ENCODE measurements at regions not wholly inside any gene's neighbourhood (a gene's known extent, or its start where the extent isn't known, plus 50 kb on each side); places are given as distances from the start of the nearest gene placed in this dataset.

- CTCF ChIA-PET, result no interaction called here
- H3K36me3 Mint-ChIP-seq, result no peaks in the 10 kb centered on the region
- H3K27ac ChIP-seq (ENCODE audit: low read length), result no peak overlapping the region
- no peaks in the 10 kb centered on the region for H3K36me3 ChIP-seq (ENCODE audit: control insufficient read depth in 2 of 2, extremely low read depth in 1 of 2, insufficient read depth in 1 of 2, low read length in 1 of 2)
- no peak overlapping the region for H3K27ac Mint-ChIP-seq
- no peaks in the 10 kb centered on the region for H3K27me3 Mint-ChIP-seq
- no peak overlapping the region for H3K4me3 Mint-ChIP-seq
- no peaks in the 10 kb centered on the region for H3K4me1 ChIP-seq (ENCODE audit: control insufficient read depth in 1 of 2, extremely low read depth in 1 of 2, insufficient read depth in 2 of 2, low read length in 2 of 2)
- DNase-seq (no peak), ATAC-seq (replicated peaks in 1 of 4) (no peak)
- H3K9me3 ChIP-seq, result no peaks in the 10 kb centered on the region
- WGBS (ENCODE audit: insufficient coverage), result no CpG with 5 or more reads among the region's 2 CpGs
- no peaks in the 10 kb centered on the region for H3K27me3 ChIP-seq (replicated peaks in 1 of 2; ENCODE audit: control insufficient read depth in 2 of 2, extremely low read depth in 1 of 2, insufficient read depth in 2 of 2, low read length in 1 of 2)
- POLR2A ChIA-PET, result no interaction called here
- peaks cover 1 to 6% (median 5%) of the 10 kb centered on the region in 3 donors for H3K9me3 Mint-ChIP-seq
- H3K4me1 Mint-ChIP-seq, result no peaks in the 10 kb centered on the region
- no peak overlapping the region for H3K4me3 ChIP-seq (ENCODE audit: control insufficient read depth in 1 of 2, extremely low read depth in 1 of 2, low read length in 1 of 2)
Measured at GRCh38 chr13:85228692-85229091, 570.5 kb downstream of the SLITRK6 start.

- ChIA-PET CTCF (no interaction called here), POLR2A (interaction anchor here in 1 of 2 donors (0.7 kb wide), 1 partner anchor 12 kb away, joined by 5 read pairs; no protein-coding TSS in a partner anchor)
- ATAC-seq (replicated peaks in 1 of 4) (no peak), DNase-seq (no peak)
- H3K4me1 ChIP-seq (ENCODE audit: control insufficient read depth in 1 of 2, extremely low read depth in 1 of 2, insufficient read depth in 2 of 2, low read length in 2 of 2), result no peaks in the 10 kb centered on the region
- H3K27me3 ChIP-seq (replicated peaks in 1 of 2; ENCODE audit: control insufficient read depth in 2 of 2, extremely low read depth in 1 of 2, insufficient read depth in 2 of 2, low read length in 1 of 2), result no peaks in the 10 kb centered on the region
- Mint-ChIP-seq H3K27ac (no peak overlapping the region), H3K9me3 (peaks cover 9 to 19% (median 10%) of the 10 kb centered on the region in 3 donors), H3K36me3 (no peaks in the 10 kb centered on the region), H3K27me3 (no peaks in the 10 kb centered on the region), H3K4me3 (no peak overlapping the region), H3K4me1 (no peaks in the 10 kb centered on the region)
- no CpG with 5 or more reads among the region's 4 CpGs for WGBS (ENCODE audit: insufficient coverage)
- no peak overlapping the region for H3K27ac ChIP-seq (ENCODE audit: low read length)
- no peak overlapping the region for H3K4me3 ChIP-seq (ENCODE audit: control insufficient read depth in 1 of 2, extremely low read depth in 1 of 2, low read length in 1 of 2)
- no peaks in the 10 kb centered on the region for H3K9me3 ChIP-seq
- H3K36me3 ChIP-seq (ENCODE audit: control insufficient read depth in 2 of 2, extremely low read depth in 1 of 2, insufficient read depth in 1 of 2, low read length in 1 of 2), result no peaks in the 10 kb centered on the region
Measured at GRCh38 chr13:85223883-85224656, 575.1 kb downstream of the SLITRK6 start.

DNA sequence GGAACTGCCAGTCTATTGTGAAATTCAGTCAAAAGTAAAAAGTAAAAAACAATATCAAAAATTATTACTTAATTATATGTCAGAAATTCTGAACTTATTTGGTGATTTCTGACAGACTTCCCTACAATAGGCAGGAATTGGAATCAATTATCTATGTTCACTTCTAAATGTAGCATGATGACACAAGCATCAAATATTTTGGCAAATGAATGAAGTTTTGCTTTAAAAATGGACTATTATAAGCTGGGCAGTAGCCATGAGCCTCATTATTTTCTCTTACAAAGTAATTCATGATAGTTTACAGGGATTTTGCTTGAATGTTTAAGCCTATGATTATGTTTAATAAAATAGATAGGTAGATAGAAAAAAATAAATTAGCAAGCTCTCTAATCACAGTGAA lies 582.6 kb downstream of the SLITRK6 start:
- Mint-ChIP-seq H3K27ac (no peak overlapping the region), H3K36me3 (no peaks in the 10 kb centered on the region), H3K27me3 (no peaks in the 10 kb centered on the region), H3K9me3 (peaks cover 10 to 18% (median 12%) of the 10 kb centered on the region in 3 donors), H3K4me1 (no peaks in the 10 kb centered on the region), H3K4me3 (no peak overlapping the region)
- Histone ChIP-seq H3K27me3 (replicated peaks in 1 of 2; ENCODE audit: control insufficient read depth in 2 of 2, extremely low read depth in 1 of 2, insufficient read depth in 2 of 2, low read length in 1 of 2) (no peaks in the 10 kb centered on the region), H3K4me3 (ENCODE audit: control insufficient read depth in 1 of 2, extremely low read depth in 1 of 2, low read length in 1 of 2) (no peak overlapping the region), H3K27ac (ENCODE audit: low read length) (no peak overlapping the region), H3K4me1 (ENCODE audit: control insufficient read depth in 1 of 2, extremely low read depth in 1 of 2, insufficient read depth in 2 of 2, low read length in 2 of 2) (no peaks in the 10 kb centered on the region), H3K9me3 (no peaks in the 10 kb centered on the region), H3K36me3 (ENCODE audit: control insufficient read depth in 2 of 2, extremely low read depth in 1 of 2, insufficient read depth in 1 of 2, low read length in 1 of 2) (no peaks in the 10 kb centered on the region)
- ATAC-seq (replicated peaks in 1 of 4) (no peak), DNase-seq (no peak)
- ChIA-PET POLR2A (no interaction called here), CTCF (no interaction called here)

DNA sequence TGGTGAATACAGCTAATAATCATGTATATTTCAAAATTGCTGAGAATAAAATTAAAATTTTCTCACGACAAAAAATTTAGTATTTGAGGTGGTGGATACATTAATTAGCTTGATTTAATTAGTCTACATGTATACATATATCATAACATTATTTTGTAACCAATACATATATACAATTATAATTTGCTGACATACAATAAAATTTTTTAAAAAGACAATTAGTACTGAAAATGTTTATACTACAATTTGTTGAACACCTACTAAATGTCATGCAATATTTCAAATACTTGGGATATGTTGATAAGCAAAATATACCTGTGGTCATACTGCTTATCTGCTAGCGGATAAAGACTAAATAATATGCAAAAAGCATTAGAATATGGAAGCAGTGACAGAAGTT lies 586.5 kb downstream of the SLITRK6 start:
- H3K9me3 ChIP-seq, result no peaks in the 10 kb centered on the region
- no peak overlapping the region for H3K27ac ChIP-seq (ENCODE audit: low read length)
- H3K27ac Mint-ChIP-seq, result no peak overlapping the region
- H3K4me1 ChIP-seq (ENCODE audit: control insufficient read depth in 1 of 2, extremely low read depth in 1 of 2, insufficient read depth in 2 of 2, low read length in 2 of 2), result no peaks in the 10 kb centered on the region
- H3K4me3 ChIP-seq (ENCODE audit: control insufficient read depth in 1 of 2, extremely low read depth in 1 of 2, low read length in 1 of 2), result no peak overlapping the region
- H3K36me3 ChIP-seq (ENCODE audit: control insufficient read depth in 2 of 2, extremely low read depth in 1 of 2, insufficient read depth in 1 of 2, low read length in 1 of 2), result no peaks in the 10 kb centered on the region
- no peak overlapping the region for H3K4me3 Mint-ChIP-seq
- no peaks in the 10 kb centered on the region for H3K36me3 Mint-ChIP-seq
- H3K27me3 Mint-ChIP-seq, result no peaks in the 10 kb centered on the region
- no CpG with 5 or more reads among the region's 2 CpGs for WGBS (ENCODE audit: insufficient coverage)
- ChIA-PET CTCF (no interaction called here), POLR2A (interaction anchor here in 1 of 2 donors (0.5 kb wide), 1 partner anchor 12 kb away, joined by 5 read pairs; no protein-coding TSS in a partner anchor)
- H3K4me1 Mint-ChIP-seq, result no peaks in the 10 kb centered on the region
- ATAC-seq (replicated peaks in 1 of 4) (no peak), DNase-seq (no peak)
- H3K27me3 ChIP-seq (replicated peaks in 1 of 2; ENCODE audit: control insufficient read depth in 2 of 2, extremely low read depth in 1 of 2, insufficient read depth in 2 of 2, low read length in 1 of 2), result no peaks in the 10 kb centered on the region
- peaks cover 8 to 13% (median 13%) of the 10 kb centered on the region in 3 donors for H3K9me3 Mint-ChIP-seq

DNA sequence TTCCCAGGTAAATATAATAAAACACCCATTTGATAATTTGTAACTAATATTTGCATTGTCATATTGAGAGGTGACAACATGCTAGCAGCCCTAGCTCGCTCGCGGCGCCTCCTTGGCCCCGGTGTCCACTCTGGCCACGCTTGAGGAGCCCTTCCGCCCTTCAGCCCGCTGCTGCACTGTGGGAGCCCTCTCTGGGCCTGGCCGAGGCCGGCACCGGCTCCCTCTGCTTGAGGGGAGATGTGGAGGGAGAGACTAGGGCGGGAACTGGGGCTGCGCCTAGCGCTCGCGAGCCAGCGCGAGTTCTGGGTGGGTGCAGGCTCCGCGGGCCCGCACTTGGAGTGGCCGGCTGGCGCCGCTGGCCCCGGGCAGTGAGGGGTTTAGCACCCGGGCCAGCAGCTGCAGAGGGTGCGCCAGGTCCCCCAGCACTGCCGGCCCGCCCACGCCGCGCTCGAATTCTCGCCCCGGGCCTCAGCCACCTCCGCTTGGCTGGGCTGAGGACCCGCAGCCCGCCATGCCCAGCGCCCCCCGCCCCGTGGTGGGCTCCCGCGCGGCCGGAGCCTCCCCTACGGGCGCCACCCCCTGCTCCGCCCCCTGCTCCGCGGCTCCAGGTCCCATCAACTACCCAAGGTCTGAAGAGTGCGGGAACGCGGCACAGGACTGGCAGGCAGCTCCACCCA lies 594.4 kb downstream of the SLITRK6 start:
- Histone ChIP-seq H3K9me3 (no peaks in the 10 kb centered on the region), H3K36me3 (ENCODE audit: control insufficient read depth in 2 of 2, extremely low read depth in 1 of 2, insufficient read depth in 1 of 2, low read length in 1 of 2) (no peaks in the 10 kb centered on the region), H3K4me3 (ENCODE audit: control insufficient read depth in 1 of 2, extremely low read depth in 1 of 2, low read length in 1 of 2) (no peak overlapping the region), H3K27me3 (replicated peaks in 1 of 2; ENCODE audit: control insufficient read depth in 2 of 2, extremely low read depth in 1 of 2, insufficient read depth in 2 of 2, low read length in 1 of 2) (no peaks in the 10 kb centered on the region), H3K27ac (ENCODE audit: low read length) (no peak overlapping the region), H3K4me1 (ENCODE audit: control insufficient read depth in 1 of 2, extremely low read depth in 1 of 2, insufficient read depth in 2 of 2, low read length in 2 of 2) (no peaks in the 10 kb centered on the region)
- Mint-ChIP-seq H3K27ac (no peak overlapping the region), H3K4me3 (no peak overlapping the region), H3K9me3 (peaks cover 0 to 28% (median 23%) of the 10 kb centered on the region in 3 donors), H3K4me1 (no peaks in the 10 kb centered on the region), H3K36me3 (no peaks in the 10 kb centered on the region), H3K27me3 (no peaks in the 10 kb centered on the region)
- DNase-seq (no peak), ATAC-seq (replicated peaks in 1 of 4) (no peak)
- WGBS (ENCODE audit: insufficient coverage), result 92% methylated on average over 41 of the region's 53 CpGs
- CTCF ChIA-PET, result no interaction called here
- POLR2A ChIA-PET, result no interaction called here

DNA sequence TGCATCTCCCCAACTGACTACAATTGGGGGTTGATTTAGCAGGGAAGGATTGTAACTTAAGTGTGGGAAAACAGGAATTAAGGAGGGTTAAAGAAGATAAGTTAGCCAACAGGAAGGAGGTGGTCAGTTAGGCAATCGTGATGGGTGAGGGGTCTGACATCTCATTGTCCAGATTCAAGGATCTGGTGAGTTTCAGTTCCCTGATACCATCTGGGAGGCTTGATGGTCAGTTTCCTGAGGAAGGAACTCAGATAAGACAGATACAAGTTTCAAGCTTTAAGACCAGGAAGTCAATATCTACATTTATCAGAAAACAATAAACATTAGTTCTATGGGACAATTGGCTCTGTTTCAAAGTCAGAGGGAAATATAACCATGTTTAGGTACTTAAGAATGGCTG lies 601.8 kb downstream of the SLITRK6 start:
- no peaks in the 10 kb centered on the region for H3K27me3 Mint-ChIP-seq
- H3K27ac Mint-ChIP-seq, result no peak overlapping the region
- no peaks in the 10 kb centered on the region for H3K36me3 Mint-ChIP-seq
- Histone ChIP-seq H3K27ac (ENCODE audit: low read length) (no peak overlapping the region), H3K4me3 (ENCODE audit: control insufficient read depth in 1 of 2, extremely low read depth in 1 of 2, low read length in 1 of 2) (no peak overlapping the region), H3K9me3 (no peaks in the 10 kb centered on the region), H3K36me3 (ENCODE audit: control insufficient read depth in 2 of 2, extremely low read depth in 1 of 2, insufficient read depth in 1 of 2, low read length in 1 of 2) (no peaks in the 10 kb centered on the region), H3K27me3 (replicated peaks in 1 of 2; ENCODE audit: control insufficient read depth in 2 of 2, extremely low read depth in 1 of 2, insufficient read depth in 2 of 2, low read length in 1 of 2) (no peaks in the 10 kb centered on the region), H3K4me1 (ENCODE audit: control insufficient read depth in 1 of 2, extremely low read depth in 1 of 2, insufficient read depth in 2 of 2, low read length in 2 of 2) (no peaks in the 10 kb centered on the region)
- peaks cover 8 to 16% (median 14%) of the 10 kb centered on the region in 3 donors for H3K9me3 Mint-ChIP-seq
- WGBS (ENCODE audit: insufficient coverage), result 33% methylated on average over 1 of the region's 1 CpG
- CTCF ChIA-PET, result no interaction called here
- POLR2A ChIA-PET, result no interaction called here
- H3K4me3 Mint-ChIP-seq, result no peak overlapping the region
- DNase-seq (no peak), ATAC-seq (replicated peaks in 1 of 4) (no peak)
- no peaks in the 10 kb centered on the region for H3K4me1 Mint-ChIP-seq
